ENCODE measurements at regions not wholly inside any gene's neighbourhood (a gene's known extent, or its start where the extent isn't known, plus 50 kb on each side); places are given as distances from the start of the nearest gene placed in this dataset.

DNA sequence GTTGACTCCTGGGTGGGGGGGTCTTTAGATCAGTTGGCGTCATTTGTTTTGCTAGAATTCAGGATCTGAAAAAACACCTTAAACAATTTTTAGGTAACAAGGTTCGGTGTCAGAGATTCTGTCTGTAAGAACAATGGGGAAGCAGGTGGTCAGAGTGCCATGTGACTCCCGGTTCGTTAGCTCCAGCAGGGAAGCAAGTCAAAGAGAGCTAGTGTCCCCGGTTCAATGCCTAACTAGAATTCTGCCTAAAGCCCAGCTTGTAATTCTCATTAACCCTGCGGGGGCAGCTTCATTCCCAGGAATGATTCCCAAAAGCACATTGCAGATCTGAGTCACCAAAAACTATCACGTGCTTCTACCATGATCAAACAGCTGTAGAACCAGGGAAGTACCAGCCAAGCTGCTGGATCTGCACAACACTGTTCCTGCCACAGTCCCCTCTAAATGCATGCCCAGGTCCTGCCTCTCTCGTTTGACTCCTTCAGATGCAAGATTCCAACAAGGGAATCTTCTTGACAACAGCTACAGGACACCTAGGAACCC, 664.3 kb upstream of the CELF2 start:
- Histone ChIP-seq H3K4me1 (ENCODE audit: control insufficient read depth, low read length) (no peaks in the 10 kb centered on the region), H3K4me3 (ENCODE audit: low read length) (no peak overlapping the region), H4K20me1 (ENCODE audit: control insufficient read depth, insufficient read depth, low read depth, low read length) (no peaks in the 10 kb centered on the region), H3K9me3 (ENCODE audit: control insufficient read depth, insufficient read depth, low read length) (no peaks in the 10 kb centered on the region), H3K27me3 (ENCODE audit: control insufficient read depth, low read length) (no peaks in the 10 kb centered on the region), H3K9me2 (replicated peaks; ENCODE audit: control insufficient read depth, low read length) (no peaks in the 10 kb centered on the region), H3F3A (ENCODE audit: control insufficient read depth, insufficient read depth) (no peaks in the 10 kb centered on the region), H3K36me3 (ENCODE audit: control insufficient read depth, low read length) (no peaks in the 10 kb centered on the region), H3K79me2 (ENCODE audit: control insufficient read depth, low read length) (no peaks in the 10 kb centered on the region), H3K27ac (ENCODE audit: low read depth, low read length) (no peak overlapping the region), H3K4me2 (ENCODE audit: low read length) (no peak overlapping the region)
- TF ChIP-seq, protein P1, sequence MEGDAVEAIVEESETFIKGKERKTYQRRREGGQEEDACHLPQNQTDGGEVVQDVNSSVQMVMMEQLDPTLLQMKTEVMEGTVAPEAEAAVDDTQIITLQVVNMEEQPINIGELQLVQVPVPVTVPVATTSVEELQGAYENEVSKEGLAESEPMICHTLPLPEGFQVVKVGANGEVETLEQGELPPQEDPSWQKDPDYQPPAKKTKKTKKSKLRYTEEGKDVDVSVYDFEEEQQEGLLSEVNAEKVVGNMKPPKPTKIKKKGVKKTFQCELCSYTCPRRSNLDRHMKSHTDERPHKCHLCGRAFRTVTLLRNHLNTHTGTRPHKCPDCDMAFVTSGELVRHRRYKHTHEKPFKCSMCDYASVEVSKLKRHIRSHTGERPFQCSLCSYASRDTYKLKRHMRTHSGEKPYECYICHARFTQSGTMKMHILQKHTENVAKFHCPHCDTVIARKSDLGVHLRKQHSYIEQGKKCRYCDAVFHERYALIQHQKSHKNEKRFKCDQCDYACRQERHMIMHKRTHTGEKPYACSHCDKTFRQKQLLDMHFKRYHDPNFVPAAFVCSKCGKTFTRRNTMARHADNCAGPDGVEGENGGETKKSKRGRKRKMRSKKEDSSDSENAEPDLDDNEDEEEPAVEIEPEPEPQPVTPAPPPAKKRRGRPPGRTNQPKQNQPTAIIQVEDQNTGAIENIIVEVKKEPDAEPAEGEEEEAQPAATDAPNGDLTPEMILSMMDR (IDR thresholded peaks at IDR 0.05; ENCODE audit: low read depth, low read length, poor library complexity, severe bottlenecking) = no peak
- no peak for TF ChIP-seq EZH2phosphoT487 (IDR thresholded peaks at IDR 0.05; ENCODE audit: borderline replicate concordance, low read length)

DNA sequence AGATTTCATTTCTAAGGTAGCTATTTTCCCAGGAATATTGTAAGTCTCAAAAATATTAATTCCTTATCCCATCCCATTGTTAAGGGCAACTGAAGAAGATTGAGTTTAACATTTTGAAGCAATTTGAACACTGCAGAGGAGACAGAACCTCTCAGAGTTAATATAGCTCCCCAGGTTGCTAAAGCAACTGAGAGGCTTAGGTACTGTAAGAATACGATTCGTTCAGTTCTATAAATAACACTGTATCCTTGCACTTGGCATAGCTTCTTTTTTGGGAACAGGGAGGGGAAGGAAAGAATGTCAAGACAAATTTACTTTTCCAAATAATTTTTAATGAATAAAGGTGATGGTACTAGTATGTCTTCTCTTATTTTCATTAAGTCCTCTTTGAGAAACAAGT, 658.4 kb upstream of the CELF2 start:
- TF ChIP-seq, protein P1 (IDR thresholded peaks at IDR 0.05; ENCODE audit: low read depth, low read length, poor library complexity, severe bottlenecking) = no peak
- no peak for TF ChIP-seq EZH2phosphoT487 (IDR thresholded peaks at IDR 0.05; ENCODE audit: borderline replicate concordance, low read length)
- Histone ChIP-seq H3K9me2 (replicated peaks; ENCODE audit: control insufficient read depth, low read length) (no peaks in the 10 kb centered on the region), H3K79me2 (ENCODE audit: control insufficient read depth, low read length) (no peaks in the 10 kb centered on the region)

DNA sequence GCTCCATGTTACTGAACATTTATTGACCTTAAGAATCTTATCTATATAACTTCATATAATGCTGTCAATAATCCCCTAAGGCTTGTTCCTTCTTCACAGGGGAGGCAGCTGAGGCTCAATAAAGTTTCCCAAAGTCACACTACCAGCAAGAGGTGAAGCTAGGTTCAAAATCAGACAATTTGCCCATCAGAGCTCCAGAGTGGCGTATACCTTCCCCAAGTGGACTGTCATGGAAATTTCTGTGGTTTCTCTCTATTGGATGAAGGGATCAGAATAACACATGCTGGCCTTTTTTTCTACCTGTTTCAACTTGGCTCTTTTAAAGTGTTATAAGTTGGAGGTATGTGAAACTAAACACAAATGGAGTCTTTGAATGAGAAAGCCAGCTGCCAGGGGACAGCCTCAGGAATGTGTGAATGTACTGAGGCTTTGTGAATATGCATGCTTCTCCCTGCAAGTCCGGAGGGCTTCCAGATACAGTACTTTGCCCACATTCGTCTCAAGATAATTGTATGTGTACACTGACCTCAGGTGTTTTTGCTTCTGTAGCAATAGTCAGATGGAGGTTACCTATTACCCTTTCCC, 656.3 kb upstream of the CELF2 start:
- no peaks in the 10 kb centered on the region for H3K9me3 ChIP-seq (ENCODE audit: control insufficient read depth, insufficient read depth, low read length)

More for the DNA sequence above, 658.4 kb upstream of the CELF2 start:
- Histone ChIP-seq H3K4me1 (ENCODE audit: control insufficient read depth, low read length) (no peaks in the 10 kb centered on the region), H3F3A (ENCODE audit: control insufficient read depth, insufficient read depth) (no peaks in the 10 kb centered on the region), H4K20me1 (ENCODE audit: control insufficient read depth, insufficient read depth, low read depth, low read length) (no peaks in the 10 kb centered on the region), H3K9me3 (ENCODE audit: control insufficient read depth, insufficient read depth, low read length) (no peaks in the 10 kb centered on the region), H3K36me3 (ENCODE audit: control insufficient read depth, low read length) (no peaks in the 10 kb centered on the region), H3K4me2 (ENCODE audit: low read length) (no peak overlapping the region), H3K4me3 (ENCODE audit: low read length) (no peak overlapping the region), H3K27ac (ENCODE audit: low read depth, low read length) (no peak overlapping the region), H3K27me3 (ENCODE audit: control insufficient read depth, low read length) (no peaks in the 10 kb centered on the region)

More for the DNA sequence above, 656.3 kb upstream of the CELF2 start:
- no peak overlapping the region for H3K4me3 ChIP-seq (ENCODE audit: low read length)
- H3K79me2 ChIP-seq (ENCODE audit: control insufficient read depth, low read length) = no peaks in the 10 kb centered on the region
- no peaks in the 10 kb centered on the region for H3F3A ChIP-seq (ENCODE audit: control insufficient read depth, insufficient read depth)
- H3K4me2 ChIP-seq (ENCODE audit: low read length) = no peak overlapping the region
- no peak overlapping the region for H3K27ac ChIP-seq (ENCODE audit: low read depth, low read length)
- TF ChIP-seq EZH2phosphoT487 (IDR thresholded peaks at IDR 0.05; ENCODE audit: borderline replicate concordance, low read length) = no peak
- TF ChIP-seq, protein P1 (IDR thresholded peaks at IDR 0.05; ENCODE audit: low read depth, low read length, poor library complexity, severe bottlenecking) = no peak
- H3K36me3 ChIP-seq (ENCODE audit: control insufficient read depth, low read length) = no peaks in the 10 kb centered on the region
- H4K20me1 ChIP-seq (ENCODE audit: control insufficient read depth, insufficient read depth, low read depth, low read length) = no peaks in the 10 kb centered on the region
- no peaks in the 10 kb centered on the region for H3K9me2 ChIP-seq (replicated peaks; ENCODE audit: control insufficient read depth, low read length)
- no peaks in the 10 kb centered on the region for H3K27me3 ChIP-seq (ENCODE audit: control insufficient read depth, low read length)
- no peaks in the 10 kb centered on the region for H3K4me1 ChIP-seq (ENCODE audit: control insufficient read depth, low read length)

Measured in DOHH2 (cell line).